Renal cortical epithelial cell (primary cell): ENCODE measurements at regions not wholly inside any gene's neighbourhood (a gene's known extent, or its start where the extent isn't known, plus 50 kb on each side); places are given as distances from the start of the nearest gene placed in this dataset.
"Not testable (repeated sequence)": the region's sequence is repeated elsewhere in the genome, so short reads cannot be mapped to it uniquely, and the experiment has no call there.

Source experiments
- DNase-seq: peaks from one replicate; pipeline ENCODE4 v3.0.0-alpha.2; 2011; ENCODE audit warnings: low read depth

DNA sequence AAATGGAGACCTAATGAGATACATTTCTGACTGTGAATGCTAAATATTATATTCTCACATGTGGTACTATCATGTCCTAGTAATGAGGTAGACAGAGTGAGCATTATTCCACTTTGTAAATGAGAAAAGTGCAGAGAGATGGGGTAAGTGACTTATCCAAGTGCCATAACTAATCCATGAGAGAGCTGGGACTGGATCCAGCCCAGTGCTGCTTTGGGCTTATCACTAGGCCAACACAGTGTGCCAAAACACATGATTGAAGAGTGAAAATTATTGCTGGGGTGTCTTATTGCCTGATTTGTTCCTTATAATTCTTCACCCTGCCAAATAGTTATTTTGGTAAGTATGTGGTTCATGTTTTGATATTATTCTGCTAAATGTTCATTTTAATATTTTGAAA lies 442.2 kb upstream of the GRAMD2B start:
- no peak for DNase-seq

GRCh38 chr5:125987677-125988255 lies 435.4 kb upstream of the GRAMD2B start:
- peak; percentile 23 for DNase-seq

- no peak for DNase-seq
Measured at GRCh38 chr5:125992050-125992449, 431.2 kb upstream of the GRAMD2B start.

GRCh38 chr5:125999271-126000030 lies 423.8 kb upstream of the GRAMD2B start:
- DNase-seq = not testable (repeated sequence)

DNA sequence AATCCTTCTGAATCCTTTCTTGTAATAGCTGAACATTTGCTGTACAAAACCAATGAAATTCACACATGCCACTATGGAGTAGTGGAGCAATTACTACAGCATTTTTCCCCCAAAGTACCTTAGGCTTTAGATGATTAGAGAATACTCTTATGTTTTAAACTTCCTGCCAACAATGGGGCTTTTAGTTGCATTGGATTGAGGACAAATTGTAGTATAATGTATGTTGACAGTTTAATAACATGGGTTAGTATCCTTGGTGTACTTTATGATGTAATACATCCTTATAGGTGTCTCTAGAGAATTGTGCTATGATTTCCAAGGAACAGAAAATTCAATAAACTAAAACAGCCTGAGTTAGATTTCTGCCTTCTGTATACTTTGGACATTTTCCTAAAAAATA lies 422.7 kb upstream of the GRAMD2B start:
- DNase-seq = no peak

DNA sequence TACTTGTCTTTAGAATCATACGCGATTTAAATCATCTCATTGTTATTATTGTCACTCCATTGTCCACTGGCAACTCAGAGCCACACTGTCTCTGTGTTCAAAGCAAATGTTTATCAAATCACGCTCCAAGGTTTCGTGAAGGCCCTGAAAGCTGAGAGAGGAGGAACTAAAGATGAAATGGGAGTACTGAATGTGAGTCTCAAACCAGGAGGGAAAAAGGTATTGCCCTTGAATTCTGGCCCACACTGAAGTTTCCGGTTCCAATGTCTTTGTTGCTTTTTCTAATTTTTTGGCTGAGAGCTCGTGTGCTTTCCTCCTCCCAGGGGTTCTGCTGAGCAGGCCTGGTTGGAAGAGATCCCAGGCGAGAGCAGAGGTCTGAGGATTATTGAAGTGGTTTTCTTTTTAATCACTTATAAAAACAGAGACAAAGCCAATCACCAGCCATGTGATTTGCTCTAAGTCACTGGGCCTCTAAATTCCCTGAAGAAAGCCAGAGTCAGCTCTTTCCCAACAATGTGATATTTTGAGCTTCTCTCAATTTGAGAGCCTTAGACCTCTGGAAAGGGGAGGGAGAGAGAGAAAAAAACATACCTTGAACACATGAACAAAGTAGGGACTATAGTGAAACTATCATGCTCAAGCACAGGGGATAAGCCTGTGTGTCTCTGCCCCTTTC lies 420.8 kb upstream of the GRAMD2B start:
- DNase-seq = peak; percentile 96

GRCh38 chr5:126003309-126003708 lies 419.9 kb upstream of the GRAMD2B start:
- peak; percentile 84 for DNase-seq

- no peak for DNase-seq
Measured at GRCh38 chr5:126004636-126005035, 418.6 kb upstream of the GRAMD2B start.

DNA sequence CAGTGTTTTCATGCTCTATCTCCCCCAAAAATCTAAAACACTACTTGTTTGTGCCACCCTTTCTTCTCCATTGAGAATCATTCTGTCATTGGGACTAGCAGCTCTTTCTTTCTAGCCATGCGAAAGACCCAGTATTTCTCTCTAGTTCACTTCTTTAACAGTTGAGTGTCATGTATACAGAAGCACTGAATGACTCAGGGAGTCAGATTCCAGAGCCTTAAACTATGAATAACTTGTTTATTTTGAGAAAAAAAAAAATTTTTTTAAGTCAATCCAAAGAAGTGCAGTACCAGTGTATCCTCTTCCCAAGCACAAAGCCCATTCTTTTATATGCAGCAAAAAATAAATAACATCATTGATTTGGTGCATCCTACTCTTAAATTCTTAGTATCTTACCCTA lies 415.4 kb upstream of the GRAMD2B start:
- peak; percentile 22 for DNase-seq

DNA sequence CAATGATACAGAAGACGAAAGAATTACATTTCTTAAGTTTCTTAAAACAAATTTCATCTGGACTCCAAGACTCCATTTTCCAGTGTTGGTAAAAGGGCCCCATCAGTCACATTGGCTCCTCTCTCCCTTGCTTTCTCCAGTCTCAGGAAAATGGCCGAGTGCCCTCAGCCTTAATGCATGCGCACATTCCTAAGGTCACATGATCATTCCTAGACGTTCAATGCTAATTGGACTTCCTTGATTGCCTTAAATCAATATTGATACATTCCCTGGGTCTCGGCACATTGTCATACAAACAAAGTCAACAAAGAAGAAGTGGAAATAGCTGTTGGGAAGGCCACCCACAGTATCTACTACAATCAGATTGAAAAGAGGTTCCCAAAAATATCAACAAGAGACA lies 413.6 kb upstream of the GRAMD2B start:
- no peak for DNase-seq

DNA sequence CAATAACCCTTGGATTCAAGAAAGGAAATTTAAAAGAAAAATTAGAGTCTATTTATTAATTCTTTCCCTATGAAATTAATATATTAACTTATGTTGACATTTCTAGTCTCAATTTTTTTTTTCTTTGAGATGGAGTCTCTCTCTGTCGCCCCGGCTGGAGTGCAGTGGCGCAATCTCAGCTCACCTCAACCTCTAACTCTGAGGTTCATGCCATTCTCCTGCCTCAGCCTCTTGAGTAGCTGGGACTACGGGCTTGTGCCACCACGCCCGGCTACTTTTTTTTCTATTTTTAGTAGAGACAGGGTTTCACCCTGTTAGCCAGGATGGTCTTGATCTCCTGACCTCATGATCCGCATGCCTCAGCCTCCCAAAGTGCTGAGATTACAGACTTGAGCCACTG lies 411.7 kb upstream of the GRAMD2B start:
- not testable (repeated sequence) for DNase-seq

DNA sequence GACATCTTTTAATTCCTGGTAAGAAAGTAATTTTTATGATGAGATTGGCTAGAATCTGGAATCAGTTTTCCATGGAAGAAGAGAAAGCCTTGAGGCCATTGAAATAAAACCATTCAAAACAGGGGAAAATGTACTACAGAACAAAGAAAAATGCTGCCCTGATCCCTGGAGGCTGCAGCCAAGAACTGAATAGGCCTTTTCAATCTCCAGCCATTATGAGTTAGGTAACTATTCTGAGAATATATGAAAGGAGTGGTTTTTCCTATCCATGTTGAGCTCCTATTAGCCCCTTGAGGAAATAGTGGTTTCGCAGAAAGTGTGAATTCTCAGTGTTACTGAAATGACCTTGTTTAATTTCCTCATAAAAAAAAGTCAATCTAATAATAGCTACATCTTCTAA lies 408.5 kb upstream of the GRAMD2B start:
- no peak for DNase-seq

GRCh38 chr5:126015235-126016181 lies 407.7 kb upstream of the GRAMD2B start:
- DNase-seq = peak; percentile 93

GRCh38 chr5:126016256-126016655 lies 407.0 kb upstream of the GRAMD2B start:
- no peak for DNase-seq

DNA sequence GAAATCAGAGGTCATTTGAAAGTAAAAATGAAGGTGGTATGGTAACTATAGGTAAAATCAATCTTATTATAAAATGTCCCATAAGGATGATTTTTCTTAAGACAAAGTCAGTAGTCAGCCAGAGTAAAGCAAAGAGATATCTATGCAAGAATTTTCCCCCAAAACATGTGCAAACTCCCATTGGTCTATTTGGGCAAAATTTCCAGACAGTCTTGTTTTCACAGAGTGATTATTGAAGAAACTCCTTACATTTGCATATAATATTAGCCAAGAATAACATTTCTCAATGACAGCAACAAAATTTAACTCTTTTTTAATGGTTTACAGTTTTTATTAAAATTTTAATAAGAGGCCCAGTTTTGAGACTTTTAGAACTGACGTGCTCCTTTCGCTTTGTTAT lies 406.1 kb upstream of the GRAMD2B start:
- no peak for DNase-seq

- DNase-seq = no peak
Measured at GRCh38 chr5:126020770-126021169, 402.4 kb upstream of the GRAMD2B start.

DNA sequence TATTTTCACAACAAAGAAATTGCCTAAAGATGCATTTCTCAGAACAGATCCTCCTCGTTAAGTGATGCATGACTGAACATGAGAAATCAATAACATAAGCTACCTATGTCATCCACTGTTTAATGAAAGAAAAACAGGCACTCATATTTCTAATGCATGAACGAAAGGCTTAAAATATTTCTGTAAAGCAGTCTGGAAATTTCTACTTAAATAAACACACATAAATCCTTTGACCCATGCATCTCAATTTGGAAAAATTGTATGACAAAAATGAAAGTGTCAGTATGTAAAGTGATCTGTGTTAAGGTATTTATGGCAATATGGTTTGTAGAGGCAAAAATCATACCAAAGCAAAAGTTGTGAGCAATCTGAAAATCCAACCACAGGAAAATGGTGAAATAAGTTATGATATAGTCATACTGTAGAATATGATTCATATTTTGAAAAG lies 399.2 kb upstream of the GRAMD2B start:
- no peak for DNase-seq

DNA sequence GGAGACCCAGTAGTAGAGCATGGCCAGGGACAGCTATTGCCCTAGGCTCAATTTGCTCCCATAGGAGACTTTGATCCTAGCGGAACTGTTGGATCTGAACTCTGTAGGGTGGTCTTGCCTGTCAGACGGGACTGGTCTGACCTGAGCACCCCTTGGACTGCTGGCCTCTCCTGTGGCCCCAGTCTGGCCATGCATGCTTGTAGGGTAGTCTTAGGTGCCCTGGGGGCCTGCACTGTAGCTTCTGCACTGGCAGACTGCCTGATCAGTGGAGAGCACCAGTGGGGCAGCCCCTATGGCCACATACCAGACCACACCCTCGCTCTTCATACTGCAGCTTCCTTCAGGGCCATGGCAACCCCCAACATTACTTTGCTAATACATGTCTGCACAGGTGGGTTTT lies 396.1 kb upstream of the GRAMD2B start:
- no peak for DNase-seq

GRCh38 chr5:126027652-126028051 lies 395.6 kb upstream of the GRAMD2B start:
- no peak for DNase-seq

DNA sequence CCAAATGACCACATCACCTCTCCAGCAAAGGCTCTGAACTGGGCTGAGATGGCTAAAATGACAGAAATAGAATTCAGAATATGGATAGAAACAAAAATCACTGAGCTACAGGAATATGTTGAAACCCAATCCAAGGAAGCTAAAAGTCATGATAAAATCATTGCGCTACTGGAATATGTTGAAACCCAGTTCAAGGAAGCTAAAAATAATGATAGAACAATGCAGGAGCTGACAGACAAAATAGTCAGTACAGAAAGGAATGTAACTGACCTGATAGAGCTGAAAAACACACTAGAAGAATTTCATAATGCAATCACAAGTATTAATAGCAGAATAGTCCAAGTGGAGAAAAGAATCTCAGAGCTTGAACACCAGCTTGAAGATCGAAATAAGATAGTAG lies 394.9 kb upstream of the GRAMD2B start:
- no peak for DNase-seq

DNA sequence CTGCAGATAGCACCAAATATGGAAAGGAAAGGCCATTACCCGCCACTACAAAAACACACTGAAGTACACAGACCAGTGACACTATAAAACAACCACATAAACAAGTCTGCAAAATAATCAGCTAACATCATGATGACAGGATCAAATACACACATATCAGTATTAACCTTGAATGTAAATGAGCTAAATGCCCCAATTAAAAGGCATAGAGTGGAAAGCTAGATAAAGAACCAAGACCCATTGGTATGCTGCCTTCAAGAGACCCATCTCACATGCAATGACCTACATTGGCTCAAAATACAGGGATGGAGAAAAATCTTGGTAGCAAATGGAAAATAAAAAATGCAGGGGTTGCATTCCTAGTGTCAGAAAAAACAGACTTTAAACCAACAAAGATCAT lies 393.9 kb upstream of the GRAMD2B start:
- DNase-seq = not testable (repeated sequence)

GRCh38 chr5:126030698-126031097 lies 392.5 kb upstream of the GRAMD2B start:
- DNase-seq = no peak
